CD4-positive, alpha-beta T cell treated with Interleukin-6 for 4 hours (primary cell): ENCODE measurements at regions not wholly inside any gene's neighbourhood (a gene's known extent, or its start where the extent isn't known, plus 50 kb on each side); places are given as distances from the start of the nearest gene placed in this dataset.
"Not testable (repeated sequence)": the region's sequence is repeated elsewhere in the genome, so short reads cannot be mapped to it uniquely, and the experiment has no call there.

Experiments
- DNase-seq: peaks from one replicate; pipeline ENCODE4 v3.0.0-alpha.2; 2020; ENCODE audit warnings: mixed read lengths

GRCh38 chr14:56002876-56003625, 115.2 kb upstream of the PELI2 start:
- DNase-seq: peak; percentile 28

GRCh38 chr14:56004323-56004722, 113.9 kb upstream of the PELI2 start:
- DNase-seq: no peak

GRCh38 chr14:56004786-56005185, 113.4 kb upstream of the PELI2 start:
- peak; percentile 21 for DNase-seq

DNA sequence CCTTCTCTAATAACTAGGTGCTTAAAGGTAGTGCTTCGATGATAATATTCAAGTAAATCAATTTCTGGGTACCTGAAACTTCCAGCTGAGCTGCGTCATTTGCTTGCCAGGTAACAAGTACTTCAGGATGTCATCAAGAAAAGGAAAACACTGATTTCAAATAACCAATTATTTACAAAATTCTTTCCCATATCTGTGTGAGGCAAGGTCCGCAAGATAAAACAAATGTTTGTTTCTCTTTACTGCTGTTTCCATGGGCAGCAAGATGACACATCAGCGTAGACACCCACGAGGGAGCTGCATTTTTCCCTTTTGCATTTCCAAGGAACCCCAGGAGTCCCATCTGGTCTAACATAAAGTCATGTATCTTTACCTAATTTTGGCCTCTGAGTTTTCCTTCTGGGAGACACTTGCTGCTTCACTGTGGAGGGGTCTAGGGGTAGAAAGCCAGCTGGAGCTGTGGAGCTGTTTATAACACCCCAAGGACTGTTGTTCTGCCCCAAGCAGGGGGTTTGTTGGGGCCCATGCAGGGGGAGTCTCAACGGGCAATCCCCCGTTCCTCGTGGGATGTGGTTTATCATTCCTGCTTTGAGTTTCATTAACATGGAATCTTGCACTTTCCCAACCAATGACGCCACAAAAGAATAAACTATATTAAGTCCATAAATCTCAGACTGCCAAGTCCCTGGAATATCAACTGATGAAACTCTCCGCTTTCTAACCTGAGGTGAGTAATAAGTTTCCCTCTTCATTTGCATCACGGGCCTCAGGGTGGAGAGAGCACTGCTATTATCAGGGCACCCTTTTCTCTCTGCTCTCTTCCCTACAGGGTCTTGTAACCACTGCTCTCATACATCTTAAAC, 112.8 kb upstream of the PELI2 start:
- no peak for DNase-seq

DNA sequence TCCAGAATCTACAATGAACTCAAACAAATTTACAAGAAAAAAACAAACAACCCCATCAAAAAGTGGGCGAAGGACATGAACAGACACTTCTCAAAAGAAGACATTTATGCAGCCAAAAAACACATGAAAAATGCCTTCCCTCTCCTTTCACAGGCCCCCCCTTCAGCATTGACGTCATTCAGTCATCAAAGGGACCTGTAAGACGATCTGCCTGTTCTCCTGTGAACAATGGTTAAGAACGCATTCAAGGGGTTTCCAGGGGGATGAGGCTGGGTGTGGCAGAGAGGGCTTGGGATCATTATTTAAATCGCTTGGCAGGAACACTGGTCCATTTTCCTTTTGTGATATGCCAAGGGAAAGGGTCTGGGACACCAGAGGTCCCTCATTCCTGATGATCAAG, 110.7 kb upstream of the PELI2 start:
- DNase-seq: not testable (repeated sequence)

- no peak for DNase-seq
These were observed 110.1 kb upstream of the PELI2 start for GRCh38 chr14:56008150-56008549.

DNA sequence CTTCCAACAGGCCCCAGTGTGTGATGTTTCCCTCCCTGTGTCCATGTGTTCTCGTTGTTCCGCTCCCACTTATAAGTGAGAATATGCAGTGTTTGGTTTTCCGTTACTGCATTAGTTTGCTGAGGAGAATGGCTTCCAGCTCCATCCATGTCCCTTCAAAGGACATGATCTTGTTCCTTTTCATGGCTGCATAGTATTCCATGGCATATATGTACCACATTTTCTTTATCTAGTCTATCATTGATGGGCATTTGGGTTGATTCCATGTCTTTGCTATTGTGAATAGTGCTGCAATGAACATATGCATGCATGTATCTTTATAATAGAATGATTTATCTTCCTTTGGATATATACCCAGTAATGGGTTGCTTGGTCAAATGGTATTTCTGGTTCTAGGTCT, 109.5 kb upstream of the PELI2 start:
- DNase-seq: not testable (repeated sequence)

DNA sequence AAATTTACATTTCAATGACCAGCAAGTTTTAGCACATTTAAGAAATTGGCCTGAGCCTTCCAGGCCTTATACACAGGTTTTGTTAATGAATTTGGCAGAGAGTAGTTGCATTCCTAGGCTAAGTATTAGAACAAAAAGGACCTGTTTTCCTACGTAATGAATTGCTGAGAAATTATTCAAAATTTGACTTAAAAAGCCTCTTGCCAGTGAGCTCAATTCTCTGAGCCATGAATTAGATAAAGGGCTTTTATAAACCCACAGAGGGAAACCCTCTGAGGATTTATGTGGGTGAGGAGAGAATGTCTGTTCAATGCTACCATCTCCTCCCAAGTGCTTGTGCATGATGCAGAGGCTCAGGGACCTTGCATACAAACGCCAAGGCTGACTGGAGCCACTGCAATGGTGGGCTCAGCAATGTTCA, 94.5 kb upstream of the PELI2 start:
- no peak for DNase-seq

GRCh38 chr14:56025191-56025590, 93.0 kb upstream of the PELI2 start:
- no peak for DNase-seq

DNA sequence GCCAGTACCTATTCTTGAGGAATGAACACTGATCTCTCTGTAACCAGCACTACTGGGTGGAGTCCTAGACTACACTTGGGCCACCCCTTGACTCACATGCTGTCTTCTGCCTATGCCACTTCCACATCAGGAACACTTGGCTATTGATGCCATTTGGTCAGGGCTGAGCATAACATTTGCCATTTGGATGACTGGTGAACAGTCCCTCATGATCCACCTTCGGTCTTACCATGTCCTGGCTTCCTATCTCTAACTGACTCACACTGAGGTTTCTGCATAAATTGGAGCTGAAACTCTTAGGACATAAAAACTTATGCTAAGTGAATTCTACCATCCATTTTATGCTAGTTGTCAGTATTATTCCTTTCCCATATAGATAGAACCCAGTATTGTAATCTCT, 91.7 kb upstream of the PELI2 start:
- no peak for DNase-seq

- DNase-seq: no peak
These were observed 90.8 kb upstream of the PELI2 start for GRCh38 chr14:56027421-56027820.

- no peak for DNase-seq
These were observed 90.1 kb upstream of the PELI2 start for GRCh38 chr14:56027916-56028712.

- no peak for DNase-seq
These were observed 81.9 kb upstream of the PELI2 start for GRCh38 chr14:56036353-56036752.

DNA sequence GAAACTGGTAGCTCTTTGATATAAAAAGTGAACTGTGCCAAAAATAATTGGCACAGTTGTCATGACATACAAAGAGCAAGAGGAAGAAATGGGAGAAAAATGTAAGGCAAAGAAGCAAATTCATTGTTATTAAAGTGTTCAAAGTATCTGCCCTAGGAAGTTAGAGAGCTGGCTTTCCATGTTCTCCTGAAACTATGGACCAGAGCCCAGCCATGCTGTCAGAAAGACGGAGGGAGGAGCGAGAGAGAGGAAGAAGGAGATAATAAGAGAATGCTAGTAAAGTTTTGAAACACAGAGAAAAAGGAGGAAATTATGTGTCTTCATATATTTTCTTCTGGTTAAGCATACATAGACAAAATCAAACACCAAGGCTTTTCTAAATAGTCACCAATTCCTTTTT, 78.1 kb upstream of the PELI2 start:
- DNase-seq: no peak

DNA sequence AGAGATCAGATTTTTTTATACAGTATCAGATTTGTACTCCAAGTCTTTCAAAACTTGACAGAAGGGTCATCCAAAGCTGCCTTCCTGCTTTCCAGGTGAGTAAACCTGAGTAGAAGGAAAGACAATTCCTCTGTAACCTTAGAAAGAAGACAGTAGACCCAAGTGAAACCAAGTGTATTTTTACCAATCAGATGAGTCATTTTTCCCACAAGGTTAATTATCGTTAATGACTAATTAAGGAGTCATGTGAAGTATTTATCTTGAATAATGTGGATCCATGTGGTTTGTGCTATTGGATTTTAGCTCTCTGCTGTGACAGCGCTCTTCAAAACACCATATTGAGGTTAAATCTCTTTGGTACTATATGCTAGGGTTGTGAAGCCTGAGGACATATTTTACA, 74.0 kb upstream of the PELI2 start:
- DNase-seq: no peak

DNA sequence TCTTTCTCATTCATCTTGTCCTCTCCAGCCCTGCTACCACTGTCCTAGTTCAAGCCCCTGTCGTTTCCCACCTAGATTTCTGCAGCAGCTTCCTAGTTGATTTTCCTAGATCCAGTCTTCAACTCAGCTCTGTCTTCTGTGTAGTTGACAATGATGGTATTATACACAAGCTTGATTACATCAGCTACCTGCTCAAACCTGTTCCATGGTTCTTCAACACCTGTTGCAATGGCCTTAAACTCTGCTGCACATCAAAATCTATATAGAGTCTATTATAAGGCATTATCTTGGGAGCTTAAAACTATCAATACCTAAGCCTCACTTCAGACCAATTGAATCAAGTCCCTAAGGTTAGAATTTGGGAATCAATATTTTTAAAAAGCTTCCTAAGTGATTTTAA, 71.7 kb upstream of the PELI2 start:
- DNase-seq: no peak

DNA sequence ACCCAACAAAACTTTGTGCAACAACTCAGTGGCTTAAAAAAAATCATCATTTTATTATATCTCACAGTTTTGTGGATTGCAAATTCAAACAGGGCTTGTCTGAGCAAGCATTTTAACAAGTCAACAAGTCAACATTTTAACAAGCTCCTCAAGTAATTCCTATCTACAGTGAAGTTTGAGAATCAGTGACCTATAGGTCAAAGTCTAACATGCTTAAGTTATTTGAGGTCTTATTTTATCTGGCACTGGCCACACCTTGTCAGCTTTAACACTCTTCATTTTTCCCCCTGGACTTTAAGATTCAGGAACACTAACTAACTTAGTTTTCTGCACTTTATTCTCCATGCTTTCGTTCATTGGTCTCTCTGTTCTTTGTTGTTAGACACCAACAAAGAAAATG, 71.2 kb upstream of the PELI2 start:
- no peak for DNase-seq

DNA sequence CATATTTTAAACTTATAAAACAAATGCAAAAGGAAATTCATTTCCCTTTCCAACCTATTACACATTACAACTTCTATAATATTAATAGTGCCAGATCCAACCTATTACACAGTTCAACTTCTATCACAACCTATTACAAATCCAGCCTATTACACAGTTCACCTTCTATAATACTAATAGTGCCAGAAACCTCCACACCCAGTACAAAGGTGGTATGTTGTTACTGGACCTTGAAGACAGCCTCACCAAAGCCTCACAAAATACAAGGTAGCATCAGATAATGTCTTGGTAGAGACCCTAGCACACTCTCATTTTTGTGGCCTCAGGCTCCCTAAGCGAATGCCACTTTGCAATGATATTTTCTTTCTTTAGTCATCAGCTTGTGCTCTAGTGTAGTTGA, 68.7 kb upstream of the PELI2 start:
- no peak for DNase-seq

DNA sequence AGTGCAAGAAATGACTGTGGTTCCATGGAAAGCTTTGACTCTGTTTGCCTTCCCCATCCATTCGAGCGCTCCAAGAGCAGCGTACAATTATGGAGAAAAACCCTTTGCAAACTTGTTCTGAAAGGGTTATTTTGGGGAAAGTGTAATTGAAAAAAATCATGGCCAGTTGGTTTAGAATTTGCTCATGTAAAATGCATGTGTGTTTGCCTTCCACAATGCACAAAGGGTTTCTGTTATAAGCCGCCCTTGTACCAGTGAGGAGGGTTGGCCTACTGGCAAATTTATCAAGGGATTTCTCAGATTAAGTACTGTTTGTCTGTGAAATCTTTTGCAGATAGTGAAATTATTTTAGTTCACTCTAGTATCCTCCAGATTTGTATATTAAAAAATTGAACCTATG, 62.7 kb upstream of the PELI2 start:
- DNase-seq: no peak

DNA sequence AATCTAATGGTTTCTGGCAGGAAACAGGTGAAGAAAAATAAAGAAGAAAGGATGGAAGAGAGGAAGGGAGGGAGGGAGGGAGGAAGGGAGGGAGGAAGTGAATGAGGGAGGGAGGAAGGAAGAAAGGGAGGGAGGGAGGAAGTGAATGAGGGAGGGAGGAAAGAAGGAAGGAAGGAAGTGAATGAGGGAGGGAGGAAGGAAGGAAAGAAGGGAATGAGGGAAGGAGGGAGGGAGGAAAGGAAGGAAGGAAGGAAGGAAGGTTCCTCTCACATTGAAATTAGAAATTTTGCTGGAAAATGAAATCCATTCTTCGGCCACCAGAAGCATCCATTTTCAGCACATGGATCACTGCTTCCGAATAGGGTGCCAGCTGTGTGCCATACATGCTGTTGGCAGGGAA, 62.2 kb upstream of the PELI2 start:
- no peak for DNase-seq

DNA sequence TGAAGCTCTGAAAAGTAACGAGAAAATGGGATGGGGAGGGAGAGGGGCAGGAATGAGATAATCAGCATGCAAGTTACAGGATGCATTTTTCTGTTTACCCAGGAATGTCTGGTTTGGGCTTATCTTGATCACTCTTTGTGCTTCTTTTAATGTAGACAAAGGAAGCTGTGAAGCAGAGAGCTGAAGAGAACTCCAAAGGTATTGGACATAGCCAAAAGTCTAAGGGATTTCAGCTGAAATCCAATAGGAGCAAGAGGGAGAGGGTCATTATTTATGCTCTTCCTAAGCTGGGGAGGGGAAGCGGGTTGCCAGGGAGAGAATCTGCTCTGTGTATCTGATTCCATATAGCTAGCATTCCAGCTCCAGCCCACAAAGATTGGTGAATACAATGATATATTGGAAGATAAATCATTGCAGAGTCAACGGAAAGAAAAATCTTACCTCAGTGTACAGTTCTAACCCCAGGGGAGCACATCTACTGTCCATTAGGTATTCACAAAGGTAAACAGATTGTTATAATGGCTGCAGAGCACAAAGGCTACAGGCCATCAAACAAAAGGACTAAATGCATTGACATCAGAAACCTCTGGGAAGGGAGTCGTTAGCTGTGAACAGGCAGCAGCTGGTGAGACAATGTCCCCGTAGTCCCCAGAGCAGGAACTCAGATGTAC, 61.0 kb upstream of the PELI2 start:
- no peak for DNase-seq

GRCh38 chr14:56057767-56058166, 60.4 kb upstream of the PELI2 start:
- DNase-seq: no peak

GRCh38 chr14:56059054-56059453, 59.2 kb upstream of the PELI2 start:
- no peak for DNase-seq
